ENCODE measurements at regions not wholly inside any gene's neighbourhood (a gene's known extent, or its start where the extent isn't known, plus 50 kb on each side); places are given as distances from the start of the nearest gene placed in this dataset.

GRCh38 chr14:27190296-27190695 is 592.5 kb upstream of the NOVA1 start:
- CTCF ChIA-PET, result no interaction called here
- Histone ChIP-seq H3K9me3 (ENCODE audit: control insufficient read depth, insufficient read depth, low read depth, low read length) (no peaks in the 10 kb centered on the region), H3K4me1 (ENCODE audit: control insufficient read depth, insufficient read depth, low read length) (no peaks in the 10 kb centered on the region), H3K36me3 (ENCODE audit: control insufficient read depth in 2 of 2, insufficient read depth in 1 of 2, low read length in 2 of 2) (no peaks in the 10 kb centered on the region), H3K4me3 (ENCODE audit: low read depth, low read length) (no peak overlapping the region), H3K27ac (ENCODE audit: extremely low read depth, low read depth, low read length) (no peak overlapping the region)
- POLR2A ChIA-PET, result no interaction called here
- TF ChIP-seq AEBP2 (tag by site-specific recombination; IDR thresholded peaks at IDR 0.05; ENCODE audit: borderline replicate concordance), result no peak
- TF ChIP-seq ZNF132 (tag by site-specific recombination; IDR thresholded peaks at IDR 0.05; ENCODE audit: borderline replicate concordance), result no peak
- TF ChIP-seq PRDM4 (tag by site-specific recombination; IDR thresholded peaks at IDR 0.05), result no peak
- TF ChIP-seq ZNF280D (tag by site-specific recombination; IDR thresholded peaks at IDR 0.05), result no peak
- TF ChIP-seq, protein P1, sequence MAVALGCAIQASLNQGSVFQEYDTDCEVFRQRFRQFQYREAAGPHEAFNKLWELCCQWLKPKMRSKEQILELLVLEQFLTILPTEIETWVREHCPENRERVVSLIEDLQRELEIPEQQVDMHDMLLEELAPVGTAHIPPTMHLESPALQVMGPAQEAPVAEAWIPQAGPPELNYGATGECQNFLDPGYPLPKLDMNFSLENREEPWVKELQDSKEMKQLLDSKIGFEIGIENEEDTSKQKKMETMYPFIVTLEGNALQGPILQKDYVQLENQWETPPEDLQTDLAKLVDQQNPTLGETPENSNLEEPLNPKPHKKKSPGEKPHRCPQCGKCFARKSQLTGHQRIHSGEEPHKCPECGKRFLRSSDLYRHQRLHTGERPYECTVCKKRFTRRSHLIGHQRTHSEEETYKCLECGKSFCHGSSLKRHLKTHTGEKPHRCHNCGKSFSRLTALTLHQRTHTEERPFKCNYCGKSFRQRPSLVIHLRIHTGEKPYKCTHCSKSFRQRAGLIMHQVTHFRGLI (tag by site-specific recombination; IDR thresholded peaks at IDR 0.05), result no peak
- TF ChIP-seq ZNF561 (tag by site-specific recombination; IDR thresholded peaks at IDR 0.05; ENCODE audit: borderline replicate concordance), result no peak
- no peak for TF ChIP-seq ZNF146 (tag by site-specific recombination; IDR thresholded peaks at IDR 0.05)
- TF ChIP-seq ZNF501 (tag by site-specific recombination; IDR thresholded peaks at IDR 0.05), result no peak
- TF ChIP-seq ZSCAN18 (tag by site-specific recombination; IDR thresholded peaks at IDR 0.05), result no peak
- TF ChIP-seq, protein P2, sequence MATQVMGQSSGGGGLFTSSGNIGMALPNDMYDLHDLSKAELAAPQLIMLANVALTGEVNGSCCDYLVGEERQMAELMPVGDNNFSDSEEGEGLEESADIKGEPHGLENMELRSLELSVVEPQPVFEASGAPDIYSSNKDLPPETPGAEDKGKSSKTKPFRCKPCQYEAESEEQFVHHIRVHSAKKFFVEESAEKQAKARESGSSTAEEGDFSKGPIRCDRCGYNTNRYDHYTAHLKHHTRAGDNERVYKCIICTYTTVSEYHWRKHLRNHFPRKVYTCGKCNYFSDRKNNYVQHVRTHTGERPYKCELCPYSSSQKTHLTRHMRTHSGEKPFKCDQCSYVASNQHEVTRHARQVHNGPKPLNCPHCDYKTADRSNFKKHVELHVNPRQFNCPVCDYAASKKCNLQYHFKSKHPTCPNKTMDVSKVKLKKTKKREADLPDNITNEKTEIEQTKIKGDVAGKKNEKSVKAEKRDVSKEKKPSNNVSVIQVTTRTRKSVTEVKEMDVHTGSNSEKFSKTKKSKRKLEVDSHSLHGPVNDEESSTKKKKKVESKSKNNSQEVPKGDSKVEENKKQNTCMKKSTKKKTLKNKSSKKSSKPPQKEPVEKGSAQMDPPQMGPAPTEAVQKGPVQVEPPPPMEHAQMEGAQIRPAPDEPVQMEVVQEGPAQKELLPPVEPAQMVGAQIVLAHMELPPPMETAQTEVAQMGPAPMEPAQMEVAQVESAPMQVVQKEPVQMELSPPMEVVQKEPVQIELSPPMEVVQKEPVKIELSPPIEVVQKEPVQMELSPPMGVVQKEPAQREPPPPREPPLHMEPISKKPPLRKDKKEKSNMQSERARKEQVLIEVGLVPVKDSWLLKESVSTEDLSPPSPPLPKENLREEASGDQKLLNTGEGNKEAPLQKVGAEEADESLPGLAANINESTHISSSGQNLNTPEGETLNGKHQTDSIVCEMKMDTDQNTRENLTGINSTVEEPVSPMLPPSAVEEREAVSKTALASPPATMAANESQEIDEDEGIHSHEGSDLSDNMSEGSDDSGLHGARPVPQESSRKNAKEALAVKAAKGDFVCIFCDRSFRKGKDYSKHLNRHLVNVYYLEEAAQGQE (tag by site-specific recombination; IDR thresholded peaks at IDR 0.05), result no peak
- no peak for TF ChIP-seq SP7 (tag by site-specific recombination; IDR thresholded peaks at IDR 0.05)
- no peak for TF ChIP-seq ZNF639 (tag by site-specific recombination; IDR thresholded peaks at IDR 0.05)
- TF ChIP-seq ZNF596 (tag by site-specific recombination; IDR thresholded peaks at IDR 0.05), result no peak
- TF ChIP-seq ZNF777 (tag by site-specific recombination; IDR thresholded peaks at IDR 0.05; ENCODE audit: borderline replicate concordance), result no peak
- TF ChIP-seq KLF7 (tag by site-specific recombination; IDR thresholded peaks at IDR 0.05; ENCODE audit: borderline replicate concordance), result no peak
- no peak for TF ChIP-seq ZNF223 (tag by site-specific recombination; IDR thresholded peaks at IDR 0.05)

All from HEK293 (cell line).